CD4-positive, alpha-beta T cell treated with Interleukin-4 for 4 hours (primary cell): ENCODE measurements at regions not wholly inside any gene's neighbourhood (a gene's known extent, or its start where the extent isn't known, plus 50 kb on each side); places are given as distances from the start of the nearest gene placed in this dataset.
"Not testable (repeated sequence)": the region's sequence is repeated elsewhere in the genome, so short reads cannot be mapped to it uniquely, and the experiment has no call there.

Experiments
- DNase-seq: peaks from one replicate; pipeline ENCODE4 v3.0.0-alpha.2; 2020

- no peak for DNase-seq
Observed at GRCh38 chr21:20016435-20017005, 981.7 kb upstream of the NCAM2 start.

- DNase-seq, result no peak
Observed at GRCh38 chr21:20020026-20020425, 978.2 kb upstream of the NCAM2 start.

GRCh38 chr21:20023193-20023592 is 975.0 kb upstream of the NCAM2 start:
- no peak for DNase-seq

GRCh38 chr21:20024741-20025140 is 973.5 kb upstream of the NCAM2 start:
- no peak for DNase-seq

- no peak for DNase-seq
Observed at GRCh38 chr21:20026543-20026942, 971.7 kb upstream of the NCAM2 start.

GRCh38 chr21:20030390-20030789 is 967.8 kb upstream of the NCAM2 start:
- no peak for DNase-seq

- DNase-seq, result no peak
Observed at GRCh38 chr21:20031807-20032206, 966.4 kb upstream of the NCAM2 start.

- DNase-seq, result no peak
Observed at GRCh38 chr21:20040768-20041167, 957.4 kb upstream of the NCAM2 start.

- DNase-seq, result no peak
Observed at GRCh38 chr21:20045197-20045596, 953.0 kb upstream of the NCAM2 start.

GRCh38 chr21:20048130-20048837 is 949.9 kb upstream of the NCAM2 start:
- not testable (repeated sequence) for DNase-seq

- DNase-seq, result no peak
Observed at GRCh38 chr21:20083336-20083735, 914.9 kb upstream of the NCAM2 start.

GRCh38 chr21:20083925-20084324 is 914.3 kb upstream of the NCAM2 start:
- no peak for DNase-seq

GRCh38 chr21:20086508-20086907 is 911.7 kb upstream of the NCAM2 start:
- no peak for DNase-seq

GRCh38 chr21:20106368-20106767 is 891.8 kb upstream of the NCAM2 start:
- DNase-seq, result no peak

- no peak for DNase-seq
Observed at GRCh38 chr21:20108016-20108415, 890.2 kb upstream of the NCAM2 start.

- no peak for DNase-seq
Observed at GRCh38 chr21:20108976-20109540, 889.2 kb upstream of the NCAM2 start.

- DNase-seq, result no peak
Observed at GRCh38 chr21:20110368-20110767, 887.8 kb upstream of the NCAM2 start.

GRCh38 chr21:20151741-20152140 is 846.5 kb upstream of the NCAM2 start:
- DNase-seq, result no peak

GRCh38 chr21:20163167-20163566 is 835.0 kb upstream of the NCAM2 start:
- no peak for DNase-seq

- DNase-seq, result no peak
Observed at GRCh38 chr21:20167059-20167458, 831.1 kb upstream of the NCAM2 start.

- no peak for DNase-seq
Observed at GRCh38 chr21:20169812-20170576, 828.2 kb upstream of the NCAM2 start.

GRCh38 chr21:20186186-20186585 is 812.0 kb upstream of the NCAM2 start:
- no peak for DNase-seq

- DNase-seq, result no peak
Observed at GRCh38 chr21:20187028-20187427, 811.2 kb upstream of the NCAM2 start.

GRCh38 chr21:20201323-20201722 is 796.9 kb upstream of the NCAM2 start:
- not testable (repeated sequence) for DNase-seq
